Transverse colon (tissue), 4 donors: ENCODE measurements at regions not wholly inside any gene's neighbourhood (a gene's known extent, or its start where the extent isn't known, plus 50 kb on each side); places are given as distances from the start of the nearest gene placed in this dataset.

Experiments
- DNase-seq: peaks from one replicate; pipeline ENCODE4 v3.0.0-alpha.2; 2019
- H3K27ac ChIP-seq, 4 donors: fragments of 200-600 bp; sonication (generic); 2 replicates each; pipeline ENCODE4 v1.5.1; 2016 to 2018; ENCODE audit warnings: inconsistent platforms in 4 of 4
- H3K27me3 ChIP-seq: fragments of 200-600 bp; sonication (generic); 2 replicates; pipeline ENCODE4 v1.5.1; 2017; ENCODE audit warnings: inconsistent platforms
- H3K36me3 ChIP-seq, 4 donors: fragments of 200-600 bp; sonication (generic); 2 replicates each; pipeline ENCODE4 v1.5.1; 2017 to 2019; ENCODE audit warnings: inconsistent platforms in 4 of 4
- H3K4me1 ChIP-seq, 4 donors: fragments of 200-600 bp; sonication (generic); 2 replicates each; pipeline ENCODE4 v1.5.1; 2017 to 2020; ENCODE audit warnings: inconsistent platforms in 4 of 4
- H3K4me3 ChIP-seq, 4 donors: fragments of 200-600 bp; sonication (generic); 1 replicate in 1 of 4; 2 replicates in 3 of 4; pipeline versions ENCODE4 v1.5.1 to v1.6.1; 2017 to 2019; ENCODE audit warnings: inconsistent platforms in 4 of 4
- H3K9me3 ChIP-seq, 2 donors: fragments of 200-600 bp; sonication (generic); 2 replicates each; pipeline ENCODE4 v1.5.1; 2017 to 2019; ENCODE audit warnings: inconsistent platforms in 2 of 2
- CTCF ChIP-seq, 5 experiments: fragments of 200-600 bp in 3 of 5; fragments of 450-650 bp in 2 of 5; sonication (generic) in 3 of 5; IDR thresholded peaks; 1 replicate in 2 of 5; 2 replicates in 3 of 5; pipeline ENCODE4 v1.5.1; 2016 to 2017; ENCODE audit warnings: antibody characterized with exemption in 5 of 5, inconsistent platforms in 3 of 5, mild to moderate bottlenecking in 2 of 5, moderate library complexity in 1 of 5
- EP300 ChIP-seq: sonication (generic); formaldehyde crosslinking; IDR thresholded peaks from one replicate; pipeline ENCODE4 v1.6.1; 2017; ENCODE audit warnings: antibody characterized with exemption, low read depth
- POLR2A ChIP-seq: fragments of 450-650 bp; IDR thresholded peaks from one replicate; pipeline ENCODE4 v1.6.1; 2016; ENCODE audit warnings: antibody characterized with exemption, mild to moderate bottlenecking, moderate library complexity
- POLR2AphosphoS5 ChIP-seq, 3 donors: sonication (generic); formaldehyde crosslinking; IDR thresholded peaks; one replicate each; pipeline ENCODE4 v1.6.1; 2016; ENCODE audit warnings: antibody characterized with exemption in 3 of 3
- WGBS, 2 donors: methylation state at CpG; one replicate each; pipeline ENCODE4 v1.1.5; 2018; ENCODE audit warnings: low coverage in 1 of 2; 5-methylcytosine and 5-hydroxymethylcytosine counted together
- in situ Hi-C, 4 donors: fragments of 200-750 bp; cut with MboI; loops; one replicate each; pipeline versions ENCODE4 v1.15.0 to v1.15.1; 2017; ENCODE audit warnings: low sequenced_read_pairs in 3 of 4, low pct_ligation_motif_present in 1 of 4, low pct_unique_long_range_greater_than_20kb in 1 of 4
- intact Hi-C: fragments of 100-400 bp; cut with DNase I; formaldehyde crosslinking; loops from one replicate; pipeline ENCODE4 v1.15.1; 2023; ENCODE audit warnings: low total_unique reads

GRCh38 chr9:113709721-113710120 is 166.4 kb upstream of the ZNF618 start:
- WGBS, 2 donors = 82 to 91% methylated on average over 6 of the region's 6 CpGs
- in situ Hi-C loops = no loop called here

GRCh38 chr9:113711251-113711650 is 164.9 kb upstream of the ZNF618 start:
- no peak overlapping the region for H3K27ac ChIP-seq
- intact Hi-C loops = no loop called here
- 67% methylated on average over 1 of the region's 1 CpG; no CpG with 5 or more reads in 1 of the 2 donors for WGBS, 2 donors
- H3K4me1 ChIP-seq = no peaks in the 10 kb centered on the region
- H3K4me3 ChIP-seq = no peak overlapping the region
- TF ChIP-seq CTCF (IDR thresholded peaks at IDR 0.05) (no peak), POLR2A (no peak), POLR2AphosphoS5 (IDR thresholded peaks at IDR 0.05) (no peak), EP300 (no peak)
- H3K27me3 ChIP-seq = no peaks in the 10 kb centered on the region
- no peak for DNase-seq
- H3K9me3 ChIP-seq = no peaks in the 10 kb centered on the region
- in situ Hi-C loops = no loop called here
- no peaks in the 10 kb centered on the region for H3K36me3 ChIP-seq

More at GRCh38 chr9:113709721-113710120, 166.4 kb upstream of the ZNF618 start:
- DNase-seq = no peak
- intact Hi-C loops = no loop called here
- Histone ChIP-seq H3K36me3 (no peaks in the 10 kb centered on the region), H3K27ac (no peak overlapping the region), H3K4me1 (no peaks in the 10 kb centered on the region), H3K9me3 (no peaks in the 10 kb centered on the region), H3K4me3 (no peak overlapping the region), H3K27me3 (no peaks in the 10 kb centered on the region)
- TF ChIP-seq CTCF (IDR thresholded peaks at IDR 0.05) = no peak
- TF ChIP-seq POLR2A = no peak
- no peak for TF ChIP-seq EP300
- no peak for TF ChIP-seq POLR2AphosphoS5 (IDR thresholded peaks at IDR 0.05)

GRCh38 chr9:113712053-113712452 is 164.1 kb upstream of the ZNF618 start:
- intact Hi-C loops = no loop called here
- Histone ChIP-seq H3K4me3 (no peak overlapping the region), H3K27ac (no peak overlapping the region), H3K36me3 (no peaks in the 10 kb centered on the region), H3K4me1 (no peaks in the 10 kb centered on the region), H3K9me3 (no peaks in the 10 kb centered on the region), H3K27me3 (no peaks in the 10 kb centered on the region)
- TF ChIP-seq EP300 (no peak), POLR2A (no peak), POLR2AphosphoS5 (IDR thresholded peaks at IDR 0.05) (no peak), CTCF (IDR thresholded peaks at IDR 0.05) (no peak)
- DNase-seq = peak; percentile 13
- WGBS, 2 donors = 0 to 13% methylated on average over 1 to 2 of the region's 2 CpGs
- in situ Hi-C loops = no loop called here

GRCh38 chr9:113715086-113715485 is 161.0 kb upstream of the ZNF618 start:
- Histone ChIP-seq H3K27ac (no peak overlapping the region), H3K27me3 (no peaks in the 10 kb centered on the region), H3K4me3 (no peak overlapping the region), H3K4me1 (no peaks in the 10 kb centered on the region), H3K36me3 (no peaks in the 10 kb centered on the region), H3K9me3 (no peaks in the 10 kb centered on the region)
- intact Hi-C loops = no loop called here
- TF ChIP-seq POLR2A = no peak
- TF ChIP-seq CTCF (IDR thresholded peaks at IDR 0.05) = no peak
- TF ChIP-seq POLR2AphosphoS5 (IDR thresholded peaks at IDR 0.05) = no peak
- TF ChIP-seq EP300 = no peak
- no peak for DNase-seq
- WGBS, 2 donors = 91% methylated on average over 5 of the region's 5 CpGs; no CpG with 5 or more reads in 1 of the 2 donors
- in situ Hi-C loops = no loop called here
